GM18873 (cell line): ENCODE measurements at regions not wholly inside any gene's neighbourhood (a gene's known extent, or its start where the extent isn't known, plus 50 kb on each side); places are given as distances from the start of the nearest gene placed in this dataset.
A peak's percentile ranks its signal among the peaks of the same experiment; 100 is the strongest.

ENCODE experiments used
- ATAC-seq: cut with Tn5 transposase; IDR thresholded peaks from one replicate; pipeline ENCODE4 v1.9.1; 2021; ENCODE audit warnings: mild to moderate bottlenecking, moderate library complexity, moderate number of reproducible peaks; ENCODE audit not compliant: unreplicated experiment, low FRiP score

- ATAC-seq: no peak
These were observed 389.5 kb downstream of the MTX2 start for GRCh38 chr2:176658708-176659107.

- ATAC-seq: no peak
These were observed 393.5 kb downstream of the MTX2 start for GRCh38 chr2:176662753-176663152.

- no peak for ATAC-seq
These were observed 395.2 kb downstream of the MTX2 start for GRCh38 chr2:176664478-176664877.

- no peak for ATAC-seq
These were observed 395.8 kb downstream of the MTX2 start for GRCh38 chr2:176665086-176665485.

GRCh38 chr2:176668912-176669311 lies 399.7 kb downstream of the MTX2 start:
- ATAC-seq: no peak

GRCh38 chr2:176669398-176670174 lies 400.3 kb downstream of the MTX2 start:
- ATAC-seq: peak; percentile 76

GRCh38 chr2:176675271-176675949 lies 406.2 kb downstream of the MTX2 start:
- ATAC-seq: no peak

- ATAC-seq: no peak
These were observed 408.6 kb downstream of the MTX2 start for GRCh38 chr2:176677746-176678265.

- no peak for ATAC-seq
These were observed 409.3 kb downstream of the MTX2 start for GRCh38 chr2:176678571-176678970.

- ATAC-seq: no peak
These were observed 409.9 kb downstream of the MTX2 start for GRCh38 chr2:176679061-176679669.

GRCh38 chr2:176680916-176681516 lies 411.8 kb downstream of the MTX2 start:
- ATAC-seq: no peak

GRCh38 chr2:176681584-176682115 lies 412.4 kb downstream of the MTX2 start:
- no peak for ATAC-seq

- no peak for ATAC-seq
These were observed 413.0 kb downstream of the MTX2 start for GRCh38 chr2:176682278-176682677.

GRCh38 chr2:176683618-176684111 lies 414.4 kb downstream of the MTX2 start:
- no peak for ATAC-seq

- no peak for ATAC-seq
These were observed 416.7 kb downstream of the MTX2 start for GRCh38 chr2:176685908-176686307.

GRCh38 chr2:176686328-176686727 lies 417.1 kb downstream of the MTX2 start:
- no peak for ATAC-seq

GRCh38 chr2:176687342-176687741 lies 418.1 kb downstream of the MTX2 start:
- no peak for ATAC-seq

- no peak for ATAC-seq
These were observed 418.7 kb downstream of the MTX2 start for GRCh38 chr2:176687944-176688343.

GRCh38 chr2:176689711-176690110 lies 420.5 kb downstream of the MTX2 start:
- ATAC-seq: no peak

GRCh38 chr2:176691471-176691870 lies 422.2 kb downstream of the MTX2 start:
- no peak for ATAC-seq
